ENCODE measurements at regions not wholly inside any gene's neighbourhood (a gene's known extent, or its start where the extent isn't known, plus 50 kb on each side); places are given as distances from the start of the nearest gene placed in this dataset.

GRCh38 chr7:124440081-124440480, 325.5 kb downstream of the GPR37 start:
- no CpG with 5 or more reads among the region's 2 CpGs for WGBS (ENCODE audit: extremely low coverage, insufficient read length, low lambda C conversion rate)
- H2AK5ac ChIP-seq (ENCODE audit: insufficient read length, low read length): no peak overlapping the region

More at GRCh38 chr7:124440081-124440480, 325.5 kb downstream of the GPR37 start:
- Histone ChIP-seq H3K18ac (ENCODE audit: insufficient read length, low read depth, low read length) (no peak overlapping the region), H3K27me3 (ENCODE audit: insufficient read depth, low read length) (no peaks in the 10 kb centered on the region), H3K79me1 (ENCODE audit: insufficient read depth, low read depth, low read length, poor library complexity, severe bottlenecking) (no peaks in the 10 kb centered on the region), H3T11ph (ENCODE audit: low read length) (no peak overlapping the region), H3K4me1 (ENCODE audit: insufficient read depth, low read length) (no peaks in the 10 kb centered on the region), H3K4me2 (ENCODE audit: insufficient read depth, insufficient read length, low read length) (no peak overlapping the region), H3K9ac (ENCODE audit: extremely low read depth, insufficient read length, low read length) (no peak overlapping the region), H2BK15ac (ENCODE audit: low read depth, low read length) (no peak overlapping the region), H3K9me3 (ENCODE audit: control insufficient read depth, low read depth, low read length) (no peaks in the 10 kb centered on the region), H3K27ac (ENCODE audit: insufficient read length, low read depth, low read length) (no peak overlapping the region), H2BK12ac (ENCODE audit: insufficient read length, low read depth, low read length) (no peak overlapping the region), H3K14ac (ENCODE audit: insufficient read depth, low read length) (no peak overlapping the region), H4K5ac (ENCODE audit: insufficient read length, low read depth, low read length) (no peak overlapping the region), H3K23me2 (ENCODE audit: insufficient read length, low read depth, low read length, poor library complexity, severe bottlenecking) (no peaks in the 10 kb centered on the region), H2BK120ac (ENCODE audit: low read depth, low read length, poor library complexity, severe bottlenecking) (no peak overlapping the region), H4K91ac (ENCODE audit: insufficient read length, low read depth, low read length) (no peak overlapping the region), H4K8ac (replicated peaks; ENCODE audit: insufficient read length, low read depth, low read length) (no peak overlapping the region), H3K79me2 (ENCODE audit: insufficient read depth, low read length) (no peaks in the 10 kb centered on the region), H2BK5ac (ENCODE audit: insufficient read length, low read length) (no peak overlapping the region), H4K20me1 (ENCODE audit: control insufficient read depth, insufficient read depth, insufficient read length) (no peaks in the 10 kb centered on the region), H2BK20ac (ENCODE audit: low read depth, low read length, poor library complexity, severe bottlenecking) (no peak overlapping the region), H3K56ac (ENCODE audit: insufficient read length, low read depth, low read length) (no peak overlapping the region), H3K4ac (ENCODE audit: low read depth, low read length) (no peak overlapping the region), H2AFZ (ENCODE audit: low read length) (no peak overlapping the region), H3K23ac (ENCODE audit: insufficient read length, low read depth, low read length) (no peak overlapping the region)
- no peaks in the 10 kb centered on the region for H3K36me3 Mint-ChIP-seq (ENCODE audit: insufficient read depth in 1 of 3, low read depth in 3 of 3)
- H3K9me3 Mint-ChIP-seq: no peaks in the 10 kb centered on the region
- no peak for TF ChIP-seq CTCF (conservative IDR thresholded peaks at IDR 0.05)
- no peak for DNase-seq
- no peak overlapping the region for H3K4me3 Mint-ChIP-seq
- H3K4me1 Mint-ChIP-seq: no peaks in the 10 kb centered on the region
- H3K27ac Mint-ChIP-seq: no peak overlapping the region
- H3K27me3 Mint-ChIP-seq (ENCODE audit: low read depth): no peaks in the 10 kb centered on the region

Measured in H9 (cell line).